Endothelial cell of umbilical vein (primary cell): ENCODE measurements at regions not wholly inside any gene's neighbourhood (a gene's known extent, or its start where the extent isn't known, plus 50 kb on each side); places are given as distances from the start of the nearest gene placed in this dataset.

ENCODE experiments used
- BruUV-seq: library from RNA; stranded (reverse); fragments of 400-500 nt; replicated peaks from 2 replicates; lab custom pipeline; 2021; lab: Mats Ljungman, UMichigan
- CTCF ChIA-PET: fragments of 300-600, 350-600 bp; sonication (Branson Sonifier 250); formaldehyde crosslinking; loops from one replicate; lab custom pipeline; 2021; ENCODE audit warnings: antibody characterized with exemption, inconsistent platforms; lab: Charles Lee
- POLR2A ChIA-PET: fragments of 300-600, 350-600 bp; sonication (Branson Sonifier 250); formaldehyde crosslinking; loops from one replicate; lab custom pipeline; 2021; ENCODE audit warnings: antibody characterized with exemption, inconsistent platforms; lab: Charles Lee
- DNase-seq: peaks from one replicate; pipeline ENCODE4 v3.0.0-alpha.2; 2011; ENCODE audit warnings: low read depth, low spot score
- FAIRE-seq: peaks from 2 replicates; lab custom pipeline; 2011; peaks lifted over from hg19 to GRCh38; lab: Jason Lieb, UNC
- H2AFZ ChIP-seq: 2 replicates; pipeline ENCODE4 v1.6.0; 2012; ENCODE audit warnings: low read depth, low read length, control low read depth, inconsistent platforms
- H3K27ac ChIP-seq: 2 replicates; pipeline ENCODE4 v1.5.1; 2011; ENCODE audit warnings: low read depth, mild to moderate bottlenecking, control low read depth, low read length, moderate library complexity; ENCODE audit not compliant: insufficient read depth
- H3K27me3 ChIP-seq, 2 experiments: 2 replicates each; pipeline versions ENCODE4 v1.6.0 to v1.6.1; 2011; ENCODE audit warnings: low read length in 2 of 2, mixed read lengths in 1 of 2; ENCODE audit not compliant: control insufficient read depth in 2 of 2, insufficient read depth in 2 of 2
- H3K36me3 ChIP-seq, 2 experiments: 2 replicates in 1 of 2; 3 replicates in 1 of 2; pipeline ENCODE4 v1.5.1; 2011; ENCODE audit warnings: low read length in 2 of 2, mild to moderate bottlenecking in 1 of 2, moderate library complexity in 1 of 2; ENCODE audit not compliant: control insufficient read depth in 2 of 2, insufficient read depth in 2 of 2; ENCODE audit errors: extremely low read depth in 1 of 2
- H3K4me1 ChIP-seq: 3 replicates; pipeline ENCODE4 v1.5.1; 2011; ENCODE audit warnings: mild to moderate bottlenecking, low read length; ENCODE audit not compliant: control insufficient read depth, insufficient read depth; ENCODE audit errors: extremely low read depth
- H3K4me2 ChIP-seq: 2 replicates; pipeline ENCODE4 v1.6.1; 2011; ENCODE audit warnings: low read length, control low read depth, mixed read lengths; ENCODE audit not compliant: insufficient read depth
- H3K4me3 ChIP-seq, 3 experiments: fragments of 200-600 bp in 1 of 3; sonication (generic), shearing (Covaris generic) in 1 of 3; replicated peaks in 1 of 3; 2 replicates each; pipeline ENCODE4 v1.5.1; 2011 to 2016; ENCODE audit warnings: control low read depth in 3 of 3, low read length in 3 of 3, mild to moderate bottlenecking in 2 of 3, inconsistent platforms in 1 of 3, low read depth in 1 of 3, moderate library complexity in 1 of 3; ENCODE audit not compliant: insufficient read depth in 1 of 3
- H3K79me2 ChIP-seq: 2 replicates; pipeline ENCODE4 v1.6.0; 2012; ENCODE audit warnings: low read length, inconsistent platforms; ENCODE audit not compliant: control insufficient read depth, insufficient read depth
- H3K9ac ChIP-seq: replicated peaks from 2 replicates; pipeline ENCODE3; 2011; ENCODE audit warnings: low read length, control low read depth; ENCODE audit not compliant: insufficient read depth; ENCODE audit errors: extremely low read depth
- H3K9me1 ChIP-seq: replicated peaks from 3 replicates; pipeline ENCODE4 v1.6.0; 2011; ENCODE audit warnings: mild to moderate bottlenecking, low read length; ENCODE audit not compliant: control insufficient read depth, insufficient read depth; ENCODE audit errors: extremely low read depth
- H3K9me3 ChIP-seq: replicated peaks from 2 replicates; pipeline ENCODE4 v1.5.1; 2012; ENCODE audit warnings: low read length, inconsistent platforms; ENCODE audit not compliant: control insufficient read depth, insufficient read depth
- H4K20me1 ChIP-seq: replicated peaks from 2 replicates; pipeline ENCODE3; 2011; ENCODE audit warnings: mild to moderate bottlenecking, low read length; ENCODE audit not compliant: control insufficient read depth, insufficient read depth; ENCODE audit errors: extremely low read depth
- EZH2 ChIP-seq: IDR thresholded peaks from 2 replicates; pipeline ENCODE4 v1.6.1; 2012; ENCODE audit warnings: borderline replicate concordance, low read depth, mild to moderate bottlenecking, moderate library complexity, low read length, inconsistent platforms; ENCODE audit not compliant: severe bottlenecking
- FOS ChIP-seq: IDR thresholded peaks from 2 replicates; pipeline ENCODE4 v1.6.1; 2011; ENCODE audit warnings: mild to moderate bottlenecking, low read length, moderate library complexity, borderline replicate concordance; ENCODE audit not compliant: insufficient read depth
- GATA2 ChIP-seq: IDR thresholded peaks from 2 replicates; pipeline ENCODE4 v1.7.0; 2011; ENCODE audit warnings: low read depth, mild to moderate bottlenecking, moderate library complexity, mixed read lengths, low read length; ENCODE audit not compliant: insufficient read length, insufficient read depth
- JUN ChIP-seq: IDR thresholded peaks from 2 replicates; pipeline ENCODE4 v1.6.1; 2011; ENCODE audit warnings: borderline replicate concordance, low read depth; ENCODE audit not compliant: insufficient read length, insufficient read depth
- MYC ChIP-seq: IDR thresholded peaks from one replicate; pipeline ENCODE4 v1.6.1; 2011; ENCODE audit warnings: mild to moderate bottlenecking, low read depth, low read length
- POLR2A ChIP-seq: IDR thresholded peaks from 2 replicates; pipeline ENCODE4 v1.6.1; 2012; ENCODE audit warnings: low read depth, mild to moderate bottlenecking, control low read depth, low read length
- POLR2AphosphoS5 ChIP-seq: IDR thresholded peaks from 2 replicates; pipeline ENCODE4 v1.6.1; 2012; ENCODE audit warnings: low read depth, mild to moderate bottlenecking, control low read depth, low read length, moderate library complexity; ENCODE audit not compliant: insufficient read depth
- dilution Hi-C: fragments of 300-500 bp; cut with MboI; formaldehyde crosslinking; loops from one replicate; pipeline ENCODE4 v1.15.0; 2019; ENCODE audit warnings: low sequenced_read_pairs; ENCODE audit not compliant: extremely low pct_ligation_motif_present
- intact Hi-C: fragments of 100-400 bp; cut with micrococcal nuclease; formaldehyde crosslinking; loops from one replicate; pipeline ENCODE4 v1.10.0; 2022
- TF ChIP-seq, protein P1 (sequence below): IDR thresholded peaks from 2 replicates; pipeline ENCODE4 v1.6.1; 2011; ENCODE audit not compliant: insufficient read depth, insufficient read length
- TF ChIP-seq, protein P2 (sequence below), 2 donors: IDR thresholded peaks; 1 replicate in 1 of 2; 2 replicates in 1 of 2; pipeline ENCODE4 v1.5.1; 2011; ENCODE audit warnings: low read length in 2 of 2, mild to moderate bottlenecking in 2 of 2, moderate library complexity in 2 of 2, control low read depth in 1 of 2, inconsistent platforms in 1 of 2, low read depth in 1 of 2; ENCODE audit not compliant: insufficient read depth in 1 of 2; ENCODE audit errors: extremely low read depth in 1 of 2

DNA sequence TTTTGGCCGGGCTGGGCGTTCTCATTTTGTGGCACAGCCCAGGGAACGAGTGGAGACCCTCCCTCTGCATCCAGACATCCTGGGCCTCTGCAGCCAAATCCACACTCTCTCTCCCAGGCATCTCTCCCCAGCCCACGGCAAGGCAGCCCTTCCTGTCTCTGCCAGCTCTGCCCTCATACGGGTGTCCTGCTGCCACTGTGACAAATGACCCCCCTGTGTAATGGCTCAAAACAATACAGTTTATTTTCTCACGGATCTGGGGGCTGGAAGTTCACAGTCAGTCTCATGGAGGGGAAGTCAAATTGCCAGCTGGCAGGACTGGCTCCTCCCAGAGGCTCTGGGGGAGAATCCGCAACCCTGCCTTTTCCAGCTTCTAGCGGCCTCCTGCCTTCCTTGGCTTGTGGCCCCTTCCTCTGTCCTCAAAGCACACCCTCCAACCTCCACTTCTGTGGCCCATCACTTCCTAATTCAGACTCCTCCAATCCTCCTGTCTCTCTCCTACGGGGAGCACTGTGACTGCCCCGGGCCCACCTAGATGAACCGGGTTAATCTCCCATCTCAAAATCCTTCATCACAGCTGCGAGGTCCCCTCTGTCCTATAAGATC is 70.2 kb upstream of the COL5A1 start:
- DNase-seq (no peak), FAIRE-seq (no peak)
- H3K9ac ChIP-seq, result no peak overlapping the region
- H3K4me3 ChIP-seq, result no peak overlapping the region
- H3K4me2 ChIP-seq, result no peak overlapping the region
- intact Hi-C loops, result no loop called here
- BruUV-seq, result no TSS peak
- H2AFZ ChIP-seq, result no peak overlapping the region
- H3K27ac ChIP-seq, result no peak overlapping the region
- POLR2A ChIA-PET, result no interaction called here
- no peaks in the 10 kb centered on the region for H3K27me3 ChIP-seq
- TF ChIP-seq GATA2 (no peak), POLR2A (no peak)
- H3K9me3 ChIP-seq, result no peaks in the 10 kb centered on the region
- no peaks in the 10 kb centered on the region for H3K9me1 ChIP-seq
- CTCF ChIA-PET, result interaction anchor here (1.6 kb wide), 1 partner anchor 14 kb away, joined by 3 read pairs; no protein-coding TSS in a partner anchor
- dilution Hi-C loops, result no loop called here
- H4K20me1 ChIP-seq, result no peaks in the 10 kb centered on the region
- no peaks in the 10 kb centered on the region for H3K36me3 ChIP-seq
- H3K79me2 ChIP-seq, result no peaks in the 10 kb centered on the region
- H3K4me1 ChIP-seq, result no peaks in the 10 kb centered on the region

DNA sequence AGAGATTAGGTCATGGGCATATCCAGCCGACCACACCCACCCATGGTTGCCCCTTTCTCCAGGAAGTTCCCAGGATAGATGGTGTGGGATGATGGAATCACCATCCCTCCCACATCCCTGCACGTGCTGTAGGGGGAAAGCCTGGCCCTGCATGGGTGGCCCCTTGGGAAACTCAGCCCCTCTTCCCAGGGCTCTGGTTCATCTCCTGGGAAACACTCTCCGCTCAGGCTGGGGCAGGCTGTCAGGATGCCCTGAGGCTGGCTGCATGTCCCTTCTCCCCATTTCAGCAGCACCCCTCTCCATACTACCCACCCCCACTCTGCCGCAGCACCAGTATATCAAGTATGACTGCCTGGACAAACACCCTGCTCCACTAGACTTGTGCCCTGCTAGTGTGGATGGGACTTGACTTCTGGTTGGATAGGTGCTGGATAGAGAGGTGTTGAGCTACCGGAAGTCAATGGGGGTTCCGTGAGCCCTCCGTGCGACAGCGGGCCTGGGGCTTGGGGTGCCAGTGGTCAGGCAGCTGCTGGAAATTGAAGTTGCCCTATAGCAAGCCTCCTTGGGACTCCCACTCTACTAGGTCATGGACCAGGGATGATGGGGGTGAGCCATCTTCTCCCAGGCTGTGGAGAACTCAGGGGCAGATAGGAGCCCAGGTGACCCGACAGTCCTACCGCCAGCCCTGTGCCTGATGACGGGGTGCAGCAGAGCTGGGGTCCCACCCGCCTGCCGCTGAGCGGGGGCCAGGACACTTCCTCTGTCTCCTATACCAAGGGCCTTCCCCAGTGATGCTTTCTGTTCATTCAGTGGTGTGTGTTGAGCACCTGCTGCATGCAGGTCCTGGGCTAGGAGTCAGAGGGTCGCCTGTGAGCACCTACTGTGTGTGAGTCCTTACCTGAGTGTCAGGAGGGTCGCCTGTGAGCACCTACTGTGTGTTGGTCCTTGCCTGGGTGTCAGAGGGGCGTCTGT is 69.4 kb upstream of the COL5A1 start:
- intact Hi-C loops (no loop called here), dilution Hi-C loops (no loop called here)
- Histone ChIP-seq H3K27me3 (peaks cover 0 to 4% of the 10 kb centered on the region in 2 experiments), H3K4me3 (no peak overlapping the region), H4K20me1 (no peaks in the 10 kb centered on the region), H3K4me1 (no peaks in the 10 kb centered on the region), H3K27ac (no peak overlapping the region), H3K4me2 (no peak overlapping the region), H3K9ac (no peak overlapping the region), H3K9me3 (no peaks in the 10 kb centered on the region), H2AFZ (no peak overlapping the region), H3K9me1 (no peaks in the 10 kb centered on the region), H3K36me3 (no peaks in the 10 kb centered on the region), H3K79me2 (no peaks in the 10 kb centered on the region)
- ChIA-PET POLR2A (no interaction called here), CTCF (no interaction called here)
- BruUV-seq, result no TSS peak
- TF ChIP-seq, protein P1, sequence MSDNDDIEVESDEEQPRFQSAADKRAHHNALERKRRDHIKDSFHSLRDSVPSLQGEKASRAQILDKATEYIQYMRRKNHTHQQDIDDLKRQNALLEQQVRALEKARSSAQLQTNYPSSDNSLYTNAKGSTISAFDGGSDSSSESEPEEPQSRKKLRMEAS, result no peak
- TF ChIP-seq FOS (no peak), MYC (no peak), POLR2A (no peak), GATA2 (no peak), JUN (no peak), EZH2 (no peak), POLR2AphosphoS5 (no peak)
- TF ChIP-seq, protein P2, sequence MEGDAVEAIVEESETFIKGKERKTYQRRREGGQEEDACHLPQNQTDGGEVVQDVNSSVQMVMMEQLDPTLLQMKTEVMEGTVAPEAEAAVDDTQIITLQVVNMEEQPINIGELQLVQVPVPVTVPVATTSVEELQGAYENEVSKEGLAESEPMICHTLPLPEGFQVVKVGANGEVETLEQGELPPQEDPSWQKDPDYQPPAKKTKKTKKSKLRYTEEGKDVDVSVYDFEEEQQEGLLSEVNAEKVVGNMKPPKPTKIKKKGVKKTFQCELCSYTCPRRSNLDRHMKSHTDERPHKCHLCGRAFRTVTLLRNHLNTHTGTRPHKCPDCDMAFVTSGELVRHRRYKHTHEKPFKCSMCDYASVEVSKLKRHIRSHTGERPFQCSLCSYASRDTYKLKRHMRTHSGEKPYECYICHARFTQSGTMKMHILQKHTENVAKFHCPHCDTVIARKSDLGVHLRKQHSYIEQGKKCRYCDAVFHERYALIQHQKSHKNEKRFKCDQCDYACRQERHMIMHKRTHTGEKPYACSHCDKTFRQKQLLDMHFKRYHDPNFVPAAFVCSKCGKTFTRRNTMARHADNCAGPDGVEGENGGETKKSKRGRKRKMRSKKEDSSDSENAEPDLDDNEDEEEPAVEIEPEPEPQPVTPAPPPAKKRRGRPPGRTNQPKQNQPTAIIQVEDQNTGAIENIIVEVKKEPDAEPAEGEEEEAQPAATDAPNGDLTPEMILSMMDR (IDR thresholded peaks at IDR 0.05; ENCODE audit: extremely low read depth in 1 of 2, insufficient read depth in 1 of 2, low read depth in 1 of 2, low read length in 2 of 2), result no peak
- DNase-seq, result no peak
- no peak for FAIRE-seq
